H1 (cell line): ENCODE measurements at regions not wholly inside any gene's neighbourhood (a gene's known extent, or its start where the extent isn't known, plus 50 kb on each side); places are given as distances from the start of the nearest gene placed in this dataset.

ENCODE experiments used
- CTCF ChIA-PET: fragments of 300-600 bp; sonication (Branson Sonifier 250); formaldehyde crosslinking; loops from one replicate; lab custom pipeline; 2021; ENCODE audit not compliant: partially characterized antibody; lab: Charles Lee
- POLR2A ChIA-PET: fragments of 300-600 bp; sonication (Branson Sonifier 250); formaldehyde crosslinking; loops from one replicate; lab custom pipeline; 2021; ENCODE audit warnings: inconsistent platforms; ENCODE audit not compliant: partially characterized antibody; lab: Charles Lee
- DNase-seq, 2 experiments: peaks; one replicate each; pipeline versions ENCODE4 v3.0.0 to v3.0.0-alpha.2; 2010 to 2022; ENCODE audit warnings: low spot score in 2 of 2, low read depth in 1 of 2, mixed read lengths in 1 of 2
- FAIRE-seq: peaks from 2 replicates; lab custom pipeline; 2011; peaks lifted over from hg19 to GRCh38; lab: Jason Lieb, UNC
- H2AFZ ChIP-seq: 2 replicates; pipeline ENCODE4 v1.8.1; 2012; ENCODE audit warnings: low read length, inconsistent platforms
- H2AK5ac ChIP-seq: 2 replicates; pipeline ENCODE4 v1.6.1; 2013; ENCODE audit warnings: low read depth, low read length
- H2BK120ac ChIP-seq: replicated peaks from 2 replicates; pipeline ENCODE3; 2013; ENCODE audit warnings: low read depth, low read length, inconsistent platforms
- H2BK12ac ChIP-seq: 2 replicates; pipeline ENCODE4 v1.6.1; 2013; ENCODE audit warnings: low read depth, low read length
- H2BK15ac ChIP-seq: 2 replicates; pipeline ENCODE4 v1.6.1; 2013; ENCODE audit warnings: low read length
- H2BK20ac ChIP-seq: 2 replicates; pipeline ENCODE4 v1.6.1; 2013; ENCODE audit warnings: low read length
- H2BK5ac ChIP-seq: 2 replicates; pipeline ENCODE4 v1.6.1; 2013; ENCODE audit warnings: low read depth, low read length
- H3K14ac ChIP-seq: 2 replicates; pipeline ENCODE4 v1.6.1; 2013; ENCODE audit warnings: inconsistent platforms; ENCODE audit not compliant: insufficient read length
- H3K18ac ChIP-seq: 2 replicates; pipeline ENCODE4 v1.6.1; 2013; ENCODE audit warnings: low read length; ENCODE audit errors: extremely low read depth
- H3K23ac ChIP-seq: 2 replicates; pipeline ENCODE4 v1.6.1; 2013; ENCODE audit warnings: inconsistent platforms; ENCODE audit not compliant: insufficient read length
- H3K23me2 ChIP-seq: 2 replicates; pipeline ENCODE4 v1.6.1; 2013; ENCODE audit warnings: low read depth, low read length
- H3K27ac ChIP-seq: 2 replicates; pipeline ENCODE4 v1.6.1; 2011; ENCODE audit warnings: low read depth, low read length, inconsistent platforms
- H3K27me3 ChIP-seq, 4 experiments: replicated peaks in 1 of 4; 1 replicate in 1 of 4; 2 replicates in 3 of 4; pipeline versions ENCODE4 v1.6.1 to v1.8.1; 2011 to 2013; ENCODE audit warnings: low read length in 3 of 4, mild to moderate bottlenecking in 3 of 4, inconsistent platforms in 2 of 4, mixed read lengths in 2 of 4, moderate library complexity in 1 of 4; ENCODE audit not compliant: control insufficient read depth in 3 of 4, insufficient read depth in 3 of 4; ENCODE audit errors: extremely low read depth in 1 of 4
- H3K36me3 ChIP-seq, 4 experiments: 2 replicates each; pipeline versions ENCODE4 v1.6.1 to v1.8.1; 2011 to 2013; ENCODE audit warnings: mild to moderate bottlenecking in 4 of 4, low read length in 3 of 4, moderate library complexity in 2 of 4, control low read depth in 1 of 4, inconsistent platforms in 1 of 4; ENCODE audit not compliant: insufficient read depth in 4 of 4, control insufficient read depth in 2 of 4
- H3K4ac ChIP-seq: replicated peaks from 2 replicates; pipeline ENCODE3; 2013; ENCODE audit warnings: low read length, low read depth, mixed read lengths, inconsistent platforms; ENCODE audit not compliant: insufficient read length
- H3K4me1 ChIP-seq, 4 experiments: replicated peaks in 1 of 4; 1 replicate in 1 of 4; 2 replicates in 3 of 4; pipeline versions ENCODE4 v1.6.1 to v1.8.1; 2011 to 2013; ENCODE audit warnings: low read length in 3 of 4, inconsistent platforms in 2 of 4, mixed read lengths in 1 of 4; ENCODE audit not compliant: insufficient read depth in 4 of 4, control insufficient read depth in 3 of 4
- H3K4me2 ChIP-seq, 2 experiments: 2 replicates each; pipeline versions ENCODE4 v1.6.1 to v1.8.1; 2011 to 2013; ENCODE audit warnings: low read depth in 2 of 2, low read length in 2 of 2, control low read depth in 1 of 2, inconsistent platforms in 1 of 2, mild to moderate bottlenecking in 1 of 2; ENCODE audit not compliant: insufficient read depth in 1 of 2
- H3K4me3 ChIP-seq, 4 experiments: fragments of 200-600, 300-600 bp in 1 of 4; sonication (generic), shearing (Covaris generic), sonication (Bioruptor Twin) in 1 of 4; 2 replicates each; pipeline versions ENCODE4 v1.5.1 to v1.8.1; 2011 to 2016; ENCODE audit warnings: low read length in 4 of 4, low read depth in 3 of 4, control low read depth in 2 of 4, inconsistent platforms in 2 of 4, mild to moderate bottlenecking in 2 of 4, mixed read lengths in 1 of 4, moderate library complexity in 1 of 4; ENCODE audit not compliant: insufficient read depth in 2 of 4; ENCODE audit errors: extremely low read depth in 1 of 4
- H3K56ac ChIP-seq: replicated peaks from 2 replicates; pipeline ENCODE3; 2013; ENCODE audit warnings: low read depth, mild to moderate bottlenecking, mixed read lengths, low read length, inconsistent platforms; ENCODE audit not compliant: insufficient read length
- H3K79me1 ChIP-seq: 2 replicates; pipeline ENCODE4 v1.6.1; 2013; ENCODE audit warnings: low read depth, low read length, control low read depth
- H3K79me2 ChIP-seq, 2 experiments: 2 replicates each; pipeline versions ENCODE4 v1.6.1 to v1.8.1; 2012 to 2013; ENCODE audit warnings: low read length in 2 of 2, mild to moderate bottlenecking in 2 of 2, inconsistent platforms in 1 of 2; ENCODE audit not compliant: insufficient read depth in 2 of 2, control insufficient read depth in 1 of 2
- H3K9ac ChIP-seq, 4 experiments: replicated peaks in 1 of 4; 1 replicate in 1 of 4; 2 replicates in 3 of 4; pipeline versions ENCODE4 v1.6.1 to v1.8.1; 2011 to 2013; ENCODE audit warnings: low read depth in 3 of 4, low read length in 3 of 4, control low read depth in 2 of 4, mild to moderate bottlenecking in 2 of 4, moderate library complexity in 2 of 4, inconsistent platforms in 1 of 4; ENCODE audit errors: extremely low read depth in 1 of 4
- H3K9me3 ChIP-seq, 2 experiments: 2 replicates each; pipeline versions ENCODE4 v1.6.1 to v1.8.1; 2012 to 2013; ENCODE audit warnings: mild to moderate bottlenecking in 2 of 2, moderate library complexity in 2 of 2, control low read depth in 1 of 2, inconsistent platforms in 1 of 2, low read depth in 1 of 2, low read length in 1 of 2, mixed read lengths in 1 of 2; ENCODE audit not compliant: insufficient read depth in 2 of 2
- H4K20me1 ChIP-seq, 2 experiments: replicated peaks in 1 of 2; 2 replicates each; pipeline versions ENCODE3 to v1.8.1; 2011 to 2013; ENCODE audit warnings: inconsistent platforms in 2 of 2, low read length in 2 of 2, mild to moderate bottlenecking in 1 of 2; ENCODE audit not compliant: insufficient read depth in 2 of 2, control insufficient read depth in 1 of 2
- H4K5ac ChIP-seq: 2 replicates; pipeline ENCODE4 v1.6.1; 2013; ENCODE audit warnings: low read length, low read depth, mixed read lengths, inconsistent platforms; ENCODE audit not compliant: insufficient read length
- H4K8ac ChIP-seq: 2 replicates; pipeline ENCODE4 v1.8.0; 2013; ENCODE audit warnings: mild to moderate bottlenecking, moderate library complexity, low read length, inconsistent platforms; ENCODE audit not compliant: insufficient read depth; ENCODE audit errors: extremely low read depth
- H4K91ac ChIP-seq: replicated peaks from 2 replicates; pipeline ENCODE3; 2013; ENCODE audit warnings: low read length, mixed read lengths, inconsistent platforms; ENCODE audit not compliant: insufficient read length
- BRCA1 ChIP-seq: IDR thresholded peaks from 2 replicates; pipeline ENCODE4 v1.6.1; 2012; ENCODE audit warnings: low read depth, low read length, improper control_type of control experiment
- CBX5 ChIP-seq: fragments of 300-800, 300-1000 bp; sonication (generic); IDR thresholded peaks from 2 replicates; pipeline ENCODE4 v1.7.1; 2016; ENCODE audit warnings: antibody characterized with exemption, low read length, low read depth
- EP300 ChIP-seq, 2 experiments: IDR thresholded peaks; 1 replicate in 1 of 2; 2 replicates in 1 of 2; pipeline ENCODE4 v1.6.1; 2011 to 2012; ENCODE audit warnings: low read depth in 2 of 2, low read length in 2 of 2, mild to moderate bottlenecking in 2 of 2, borderline replicate concordance in 1 of 2, inconsistent platforms in 1 of 2, moderate library complexity in 1 of 2
- FOSL1 ChIP-seq: IDR thresholded peaks from 2 replicates; pipeline ENCODE4 v1.6.1; 2011; ENCODE audit warnings: mild to moderate bottlenecking, low read depth, low read length, moderate library complexity; ENCODE audit not compliant: insufficient read depth
- HDAC6 ChIP-seq: IDR thresholded peaks from one replicate; pipeline ENCODE4 v1.7.1; 2012; ENCODE audit warnings: low read depth, mild to moderate bottlenecking, inconsistent platforms, low read length, moderate library complexity
- PHF8 ChIP-seq: fragments of 200-600 bp; sonication (generic); conservative IDR thresholded peaks from 2 replicates; pipeline ENCODE4 v1.7.1; 2012; ENCODE audit warnings: low read depth, mild to moderate bottlenecking, inconsistent platforms, low read length, moderate library complexity
- RAD21 ChIP-seq, 2 experiments: IDR thresholded peaks in 1 of 2; conservative IDR thresholded peaks in 1 of 2; 2 replicates each; pipeline ENCODE4 v1.6.1; 2011; ENCODE audit warnings: low read depth in 2 of 2, low read length in 2 of 2, improper control_type of control experiment in 1 of 2, inconsistent platforms in 1 of 2, mild to moderate bottlenecking in 1 of 2, moderate library complexity in 1 of 2
- RFX5 ChIP-seq: IDR thresholded peaks from 2 replicates; pipeline ENCODE4 v1.6.1; 2011; ENCODE audit warnings: low read depth, low read length, improper control_type of control experiment, borderline replicate concordance
- RXRA ChIP-seq: IDR thresholded peaks from 2 replicates; pipeline ENCODE4 v1.6.1; 2011; ENCODE audit warnings: low read depth, mild to moderate bottlenecking, low read length, moderate library complexity; ENCODE audit not compliant: insufficient read depth
- SIN3A ChIP-seq, 2 experiments: IDR thresholded peaks in 1 of 2; conservative IDR thresholded peaks in 1 of 2; 2 replicates each; pipeline ENCODE4 v1.6.1; 2011 to 2012; ENCODE audit warnings: low read length in 2 of 2, improper control_type of control experiment in 1 of 2, low read depth in 1 of 2, mild to moderate bottlenecking in 1 of 2
- TEAD4 ChIP-seq: IDR thresholded peaks from 2 replicates; pipeline ENCODE4 v1.6.1; 2012; ENCODE audit warnings: low read depth, low read length, inconsistent platforms, mixed read lengths
- WGBS, 2 experiments: shearing (Covaris generic) in 1 of 2; methylation state at CpG; one replicate each; pipeline versions ENCODE4 v1.1.6 to v1.1.7; 2013 to 2015; ENCODE audit warnings: low lambda C conversion rate in 2 of 2, mixed read lengths in 2 of 2, inconsistent platforms in 1 of 2, low coverage in 1 of 2, missing lambda C conversion rate in 1 of 2; ENCODE audit not compliant: insufficient replicate concordance in 2 of 2, insufficient coverage in 1 of 2, insufficient read length in 1 of 2; ENCODE audit errors: extremely low coverage in 1 of 2, missing lambda C conversion rate in 1 of 2; 5-methylcytosine and 5-hydroxymethylcytosine counted together
- TF ChIP-seq, protein P1 (sequence below): IDR thresholded peaks from 2 replicates; pipeline ENCODE4 v1.6.1; 2011; ENCODE audit warnings: low read length, improper control_type of control experiment

- Histone ChIP-seq H2AFZ (no peak overlapping the region), H2BK120ac (no peak overlapping the region), H4K20me1 (no peaks in the 10 kb centered on the region), H3K4ac (no peak overlapping the region), H3K79me2 (no peaks in the 10 kb centered on the region), H4K8ac (no peak overlapping the region), H4K91ac (no peak overlapping the region), H2BK5ac (no peak overlapping the region), H3K14ac (no peak overlapping the region), H3K18ac (no peak overlapping the region), H3K4me1 (no peaks in the 10 kb centered on the region), H3K4me2 (no peak overlapping the region), H3K36me3 (no peaks in the 10 kb centered on the region), H4K5ac (no peak overlapping the region), H3K79me1 (no peaks in the 10 kb centered on the region), H3K23me2 (peaks cover 2% of the 10 kb centered on the region; the same call in 1 of the 2 replicates), H2BK20ac (no peak overlapping the region), H3K23ac (no peak overlapping the region), H2BK12ac (no peak overlapping the region), H2BK15ac (no peak overlapping the region), H3K4me3 (no peak overlapping the region), H3K9me3 (no peaks in the 10 kb centered on the region), H3K27ac (no peak overlapping the region), H3K56ac (no peak overlapping the region), H3K27me3 (no peaks in the 10 kb centered on the region), H3K9ac (no peak overlapping the region), H2AK5ac (no peak overlapping the region)
- DNase-seq = no peak
- CTCF ChIA-PET = no interaction called here
- POLR2A ChIA-PET = no interaction called here
- FAIRE-seq = no peak
- WGBS, 2 experiments = 90% methylated on average over 4 of the region's 4 CpGs; no CpG with 5 or more reads in 1 of the 2 experiments
- TF ChIP-seq CBX5 = no peak
- no peak for TF ChIP-seq PHF8
- TF ChIP-seq RFX5 = no peak
- no peak for TF ChIP-seq BRCA1
- no peak for TF ChIP-seq HDAC6
- TF ChIP-seq RXRA = no peak
- TF ChIP-seq TEAD4 = no peak
- TF ChIP-seq RAD21 (IDR thresholded peaks at IDR 0.05 in 1 of 2, conservative IDR thresholded peaks at IDR 0.05 in 1 of 2; ENCODE audit: low read depth in 2 of 2, low read length in 2 of 2) = no peak
- no peak for TF ChIP-seq FOSL1
- TF ChIP-seq SIN3A (conservative IDR thresholded peaks at IDR 0.05 in 1 of 2, IDR thresholded peaks at IDR 0.05 in 1 of 2; ENCODE audit: low read depth in 1 of 2, low read length in 2 of 2) = no peak
- TF ChIP-seq, protein P1, sequence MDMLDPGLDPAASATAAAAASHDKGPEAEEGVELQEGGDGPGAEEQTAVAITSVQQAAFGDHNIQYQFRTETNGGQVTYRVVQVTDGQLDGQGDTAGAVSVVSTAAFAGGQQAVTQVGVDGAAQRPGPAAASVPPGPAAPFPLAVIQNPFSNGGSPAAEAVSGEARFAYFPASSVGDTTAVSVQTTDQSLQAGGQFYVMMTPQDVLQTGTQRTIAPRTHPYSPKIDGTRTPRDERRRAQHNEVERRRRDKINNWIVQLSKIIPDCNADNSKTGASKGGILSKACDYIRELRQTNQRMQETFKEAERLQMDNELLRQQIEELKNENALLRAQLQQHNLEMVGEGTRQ = no peak
- no peak for TF ChIP-seq EP300 (IDR thresholded peaks at IDR 0.05; ENCODE audit: borderline replicate concordance in 1 of 2, low read depth in 2 of 2, low read length in 2 of 2)
Measured at GRCh38 chr9:86837345-86837744, 110.0 kb downstream of the GAS1 start.
